Fibroblast of lung (primary cell): ENCODE measurements at regions not wholly inside any gene's neighbourhood (a gene's known extent, or its start where the extent isn't known, plus 50 kb on each side); places are given as distances from the start of the nearest gene placed in this dataset.

ENCODE experiments used
- DNase-seq, 2 donors: peaks; one replicate each; pipeline versions ENCODE4 v3.0.0 to v3.0.0-alpha.2; 2010; ENCODE audit warnings: low read depth in 2 of 2
- H2AFZ ChIP-seq: 2 replicates; pipeline ENCODE4 v1.5.1; 2012; ENCODE audit warnings: low read length, control low read depth, inconsistent platforms
- H3K27ac ChIP-seq: 2 replicates; pipeline ENCODE4 v1.5.1; 2011; ENCODE audit warnings: low read length, control low read depth; ENCODE audit not compliant: insufficient read depth
- H3K27me3 ChIP-seq: 2 replicates; pipeline ENCODE4 v1.5.1; 2011; ENCODE audit warnings: mild to moderate bottlenecking, low read length; ENCODE audit not compliant: control insufficient read depth, insufficient read depth
- H3K36me3 ChIP-seq: 2 replicates; pipeline ENCODE4 v1.5.1; 2011; ENCODE audit warnings: low read length; ENCODE audit not compliant: control insufficient read depth, insufficient read depth
- H3K4me1 ChIP-seq: 2 replicates; pipeline ENCODE4 v1.5.1; 2011; ENCODE audit warnings: low read length; ENCODE audit not compliant: control insufficient read depth, insufficient read depth; ENCODE audit errors: extremely low read depth
- H3K4me2 ChIP-seq: 2 replicates; pipeline ENCODE4 v1.5.1; 2011; ENCODE audit warnings: low read length, control low read depth; ENCODE audit not compliant: insufficient read depth; ENCODE audit errors: extremely low read depth
- H3K4me3 ChIP-seq, 4 experiments: fragments of 200-600 bp in 1 of 4; sonication (generic) in 1 of 4; replicated peaks in 1 of 4; 2 replicates each; pipeline ENCODE4 v1.5.1; 2011 to 2016; ENCODE audit warnings: low read length in 4 of 4, low read depth in 3 of 4, mild to moderate bottlenecking in 3 of 4, control low read depth in 2 of 4, inconsistent platforms in 1 of 4, mixed read lengths in 1 of 4; ENCODE audit not compliant: insufficient read depth in 1 of 4; ENCODE audit errors: control extremely low read depth in 1 of 4
- H3K79me2 ChIP-seq: 2 replicates; pipeline ENCODE4 v1.5.1; 2012; ENCODE audit warnings: mild to moderate bottlenecking, low read length, inconsistent platforms; ENCODE audit not compliant: control insufficient read depth, insufficient read depth
- H3K9ac ChIP-seq: 2 replicates; pipeline ENCODE4 v1.5.1; 2011; ENCODE audit warnings: mild to moderate bottlenecking, low read length, control low read depth; ENCODE audit not compliant: insufficient read depth
- H3K9me3 ChIP-seq: 2 replicates; pipeline ENCODE4 v1.5.1; 2012; ENCODE audit warnings: low read depth, low read length; ENCODE audit not compliant: control insufficient read depth, insufficient read depth
- H4K20me1 ChIP-seq: 2 replicates; pipeline ENCODE4 v1.5.1; 2011; ENCODE audit warnings: low read length; ENCODE audit not compliant: control insufficient read depth, insufficient read depth; ENCODE audit errors: extremely low read depth
- CTCF ChIP-seq, 2 donors: IDR thresholded peaks in 1 of 2; conservative IDR thresholded peaks in 1 of 2; 1 replicate in 1 of 2; 2 replicates in 1 of 2; pipeline ENCODE4 v1.5.1; 2011 to 2012; ENCODE audit warnings: low read length in 2 of 2, control low read depth in 1 of 2, inconsistent platforms in 1 of 2, low read depth in 1 of 2, mild to moderate bottlenecking in 1 of 2
- EZH2 ChIP-seq: IDR thresholded peaks from 2 replicates; pipeline ENCODE4 v1.5.1; 2012; ENCODE audit warnings: low read length, control low read depth, mild to moderate bottlenecking; ENCODE audit errors: missing control alignments

- H3K9ac ChIP-seq, result no peak overlapping the region
- H3K4me3 ChIP-seq, result no peak overlapping the region
- no peaks in the 10 kb centered on the region for H3K27me3 ChIP-seq
- no peak overlapping the region for H2AFZ ChIP-seq
- DNase-seq, result no peak
- TF ChIP-seq CTCF (conservative IDR thresholded peaks at IDR 0.05 in 1 of 2, IDR thresholded peaks at IDR 0.05 in 1 of 2; ENCODE audit: low read depth in 1 of 2, low read length in 2 of 2), result no peak
- no peak for TF ChIP-seq EZH2
- no peaks in the 10 kb centered on the region for H3K9me3 ChIP-seq
- H3K79me2 ChIP-seq, result no peaks in the 10 kb centered on the region
- no peaks in the 10 kb centered on the region for H3K36me3 ChIP-seq
- no peaks in the 10 kb centered on the region for H3K4me1 ChIP-seq
- H3K4me2 ChIP-seq, result no peak overlapping the region
- no peak overlapping the region for H3K27ac ChIP-seq
- no peaks in the 10 kb centered on the region for H4K20me1 ChIP-seq
Observed at GRCh38 chr10:9157656-9158055, 1103.2 kb downstream of the GATA3 start.

- Histone ChIP-seq H2AFZ (no peak overlapping the region), H3K27ac (no peak overlapping the region), H3K9me3 (no peaks in the 10 kb centered on the region), H3K27me3 (no peaks in the 10 kb centered on the region), H3K9ac (no peak overlapping the region), H3K36me3 (no peaks in the 10 kb centered on the region), H3K4me2 (no peak overlapping the region), H3K79me2 (no peaks in the 10 kb centered on the region), H4K20me1 (no peaks in the 10 kb centered on the region), H3K4me3 (no peak overlapping the region), H3K4me1 (no peaks in the 10 kb centered on the region)
- peak in 1 of 2 donors; percentile 17 for DNase-seq
- no peak for TF ChIP-seq CTCF (conservative IDR thresholded peaks at IDR 0.05 in 1 of 2, IDR thresholded peaks at IDR 0.05 in 1 of 2; ENCODE audit: low read depth in 1 of 2, low read length in 2 of 2)
- TF ChIP-seq EZH2, result no peak
Observed at GRCh38 chr10:9158675-9159074, 1104.2 kb downstream of the GATA3 start.

GRCh38 chr10:9160275-9160674, 1105.8 kb downstream of the GATA3 start:
- H3K4me3 ChIP-seq, result no peak overlapping the region
- no peaks in the 10 kb centered on the region for H3K27me3 ChIP-seq
- no peaks in the 10 kb centered on the region for H3K36me3 ChIP-seq
- H3K9ac ChIP-seq, result no peak overlapping the region
- no peaks in the 10 kb centered on the region for H3K9me3 ChIP-seq
- H2AFZ ChIP-seq, result no peak overlapping the region
- no peaks in the 10 kb centered on the region for H4K20me1 ChIP-seq
- TF ChIP-seq CTCF (conservative IDR thresholded peaks at IDR 0.05 in 1 of 2, IDR thresholded peaks at IDR 0.05 in 1 of 2; ENCODE audit: low read depth in 1 of 2, low read length in 2 of 2), result no peak
- no peak for TF ChIP-seq EZH2
- no peaks in the 10 kb centered on the region for H3K4me1 ChIP-seq
- no peak overlapping the region for H3K4me2 ChIP-seq
- DNase-seq, result no peak
- no peak overlapping the region for H3K27ac ChIP-seq
- no peaks in the 10 kb centered on the region for H3K79me2 ChIP-seq
